NCI-H510A (cell line): ENCODE measurements at regions not wholly inside any gene's neighbourhood (a gene's known extent, or its start where the extent isn't known, plus 50 kb on each side); places are given as distances from the start of the nearest gene placed in this dataset.
A peak's percentile ranks its signal among the peaks of the same experiment; 100 is the strongest.

ENCODE experiments used
- DNase-seq: peaks from one replicate; lab custom pipeline; 2025; lab: John Stamatoyannopoulos, UW

- no peak for DNase-seq
These were observed 403.1 kb downstream of the RRAGC start for GRCh38 chr1:38456531-38456876.

- no peak for DNase-seq
These were observed 403.6 kb downstream of the RRAGC start for GRCh38 chr1:38455829-38456530.

DNA sequence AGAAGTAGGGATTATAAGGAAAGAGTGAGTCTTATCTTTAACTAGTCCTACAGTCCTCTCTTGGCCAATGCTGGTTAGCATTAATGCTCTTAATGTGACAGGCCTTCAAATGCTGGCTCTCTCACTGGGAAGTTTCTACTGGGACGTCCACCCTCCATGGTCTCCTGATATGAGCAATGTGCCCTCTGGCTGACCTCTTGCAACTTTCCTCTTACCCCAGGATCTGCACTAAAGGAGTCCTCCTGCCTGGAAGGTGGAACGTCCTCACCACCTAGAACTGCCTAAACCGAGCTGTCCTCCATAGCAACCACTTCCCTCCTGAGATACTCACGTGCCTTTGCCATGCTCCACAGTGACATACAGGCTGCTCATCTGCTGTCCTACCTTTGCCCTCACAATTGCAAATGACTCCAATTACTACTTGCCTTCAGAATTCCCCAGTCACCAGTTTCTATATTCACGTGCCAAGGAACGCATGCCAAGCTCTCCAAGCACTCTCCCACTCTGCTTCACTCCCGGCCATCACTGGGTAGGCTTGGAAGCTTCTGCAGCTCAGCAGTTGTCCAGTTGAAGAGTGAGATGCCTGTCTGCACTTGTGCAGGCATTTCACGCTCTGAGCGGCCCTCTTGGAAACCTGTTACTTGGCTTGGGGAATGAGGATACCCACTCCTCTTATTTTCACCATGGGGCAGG lies 404.7 kb downstream of the RRAGC start:
- DNase-seq: no peak

DNA sequence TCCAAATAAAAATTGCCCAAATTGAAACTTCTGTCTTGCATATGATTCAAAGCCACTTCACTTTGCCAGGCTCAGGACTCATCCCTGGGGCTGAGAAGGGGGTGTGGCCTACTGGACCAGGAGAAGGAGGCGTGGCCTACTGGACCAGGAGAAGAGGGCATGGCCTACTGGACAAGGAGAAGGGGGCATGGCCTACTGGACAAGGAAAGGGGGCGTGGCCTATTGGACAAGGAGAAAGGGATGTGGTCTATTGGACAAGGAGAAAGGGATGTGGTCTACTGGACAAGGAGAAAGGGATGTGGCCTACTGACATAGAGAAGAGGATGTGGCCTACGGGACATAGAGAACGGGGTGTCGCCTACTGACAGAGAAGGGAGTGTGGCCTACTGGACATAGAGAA lies 405.3 kb downstream of the RRAGC start:
- peak; percentile 28 for DNase-seq

DNA sequence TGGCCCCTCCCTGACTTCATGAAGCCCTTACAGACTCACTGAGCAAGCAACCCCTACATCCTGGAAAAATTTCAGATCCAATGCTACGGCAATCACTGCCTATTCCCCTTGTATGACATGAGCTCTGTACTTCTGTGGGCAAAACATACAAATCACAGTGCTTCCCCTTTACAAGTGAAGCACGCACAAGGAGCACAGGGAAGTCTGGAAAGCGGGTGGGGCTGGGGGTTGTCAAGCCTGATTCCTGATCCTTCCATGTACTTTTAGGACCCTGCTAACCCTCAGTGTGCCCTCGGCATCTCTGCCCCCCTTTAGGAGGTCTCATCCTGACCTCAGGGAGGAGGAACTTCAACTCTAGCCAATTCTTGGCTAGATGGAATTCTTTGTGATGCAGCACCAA lies 405.7 kb upstream of the POU3F1 start:
- no peak for DNase-seq

DNA sequence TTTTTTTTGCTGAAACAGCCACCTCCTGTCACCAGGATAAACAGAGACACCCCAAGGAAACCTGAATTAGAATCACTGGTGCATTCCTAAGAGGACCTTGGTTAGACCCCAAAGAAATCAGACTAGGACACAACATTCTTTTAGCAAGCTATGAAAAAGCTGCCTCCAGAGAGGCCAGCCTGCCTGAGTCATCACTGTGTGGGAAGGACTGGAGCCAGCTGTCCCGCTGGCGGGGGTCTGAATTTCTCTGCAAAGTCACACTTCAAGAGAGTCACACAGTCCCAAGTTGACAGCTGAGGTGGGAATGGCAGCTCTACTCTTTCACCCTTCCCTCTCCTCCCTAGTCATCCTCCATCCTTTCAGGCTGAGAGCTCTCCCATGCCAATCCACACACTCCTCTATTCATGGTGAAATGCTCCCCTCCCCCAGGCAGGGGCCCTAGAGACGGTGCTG lies 405.0 kb upstream of the POU3F1 start:
- DNase-seq: no peak

- no peak for DNase-seq
These were observed 402.3 kb upstream of the POU3F1 start for GRCh38 chr1:38448893-38449292.

DNA sequence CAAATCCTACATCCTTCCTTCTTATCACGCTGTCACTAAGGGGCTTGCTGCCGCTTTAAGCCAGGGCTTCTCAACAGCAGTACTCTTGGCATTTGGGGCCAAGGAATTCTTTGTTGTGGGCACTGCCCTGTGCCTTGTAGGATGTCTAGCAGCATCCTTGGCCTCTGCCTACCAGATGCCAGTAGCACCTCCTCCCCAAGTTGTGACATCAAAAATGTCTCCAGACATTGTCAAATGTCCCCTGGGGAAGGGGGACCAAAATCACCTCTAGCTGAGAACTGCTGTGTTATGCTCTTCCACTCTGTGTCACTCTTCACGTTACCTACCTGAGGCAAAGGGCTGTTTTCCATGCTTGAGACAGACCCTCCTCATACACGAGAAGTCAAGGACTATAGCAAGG lies 400.3 kb upstream of the POU3F1 start:
- no peak for DNase-seq

GRCh38 chr1:38444770-38445442 lies 398.3 kb upstream of the POU3F1 start:
- DNase-seq: no peak

DNA sequence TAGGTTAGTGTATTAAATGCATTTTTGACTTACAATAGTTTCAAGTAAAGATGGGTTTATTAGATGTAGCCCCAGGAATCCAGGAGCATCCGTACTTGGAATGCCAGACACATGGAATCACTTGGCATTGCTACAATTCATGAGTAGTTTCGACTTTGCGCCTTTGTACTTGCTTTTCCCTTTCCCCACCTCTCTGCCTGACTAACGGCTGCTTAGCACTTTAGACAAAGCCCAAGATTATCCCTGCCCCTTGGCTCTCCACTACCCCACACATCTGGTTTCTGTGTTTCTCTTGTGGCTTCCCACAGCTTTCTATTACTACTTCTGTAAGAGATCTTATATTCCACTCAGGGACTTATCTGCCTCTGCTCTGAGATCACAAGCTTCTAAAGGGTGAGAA lies 397.7 kb upstream of the POU3F1 start:
- DNase-seq: no peak

- DNase-seq: no peak
These were observed 393.8 kb upstream of the POU3F1 start for GRCh38 chr1:38440402-38440801.

GRCh38 chr1:38436749-38437148 lies 390.2 kb upstream of the POU3F1 start:
- no peak for DNase-seq

DNA sequence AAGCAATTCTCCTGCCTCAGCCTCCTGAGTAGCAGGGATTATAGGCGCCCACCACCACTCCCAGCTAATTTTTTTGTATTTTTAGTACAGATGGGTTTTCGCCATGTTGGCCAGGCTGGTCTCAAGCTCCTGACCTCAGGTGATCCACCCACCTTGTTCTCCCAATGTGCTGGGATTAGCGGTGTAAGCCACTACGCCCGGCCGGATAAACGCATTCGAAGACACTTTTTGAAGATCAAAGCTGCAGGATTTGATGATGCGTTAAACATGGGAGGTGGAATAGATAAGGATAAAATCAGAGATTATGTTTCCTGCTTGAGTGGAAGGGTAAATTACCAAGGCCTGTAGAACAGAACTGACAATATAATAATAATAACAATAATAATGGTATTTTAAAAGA lies 389.4 kb upstream of the POU3F1 start:
- DNase-seq: no peak

- DNase-seq: no peak
These were observed 386.6 kb upstream of the POU3F1 start for GRCh38 chr1:38433084-38433722.

GRCh38 chr1:38431535-38432376 lies 385.2 kb upstream of the POU3F1 start:
- DNase-seq: no peak

DNA sequence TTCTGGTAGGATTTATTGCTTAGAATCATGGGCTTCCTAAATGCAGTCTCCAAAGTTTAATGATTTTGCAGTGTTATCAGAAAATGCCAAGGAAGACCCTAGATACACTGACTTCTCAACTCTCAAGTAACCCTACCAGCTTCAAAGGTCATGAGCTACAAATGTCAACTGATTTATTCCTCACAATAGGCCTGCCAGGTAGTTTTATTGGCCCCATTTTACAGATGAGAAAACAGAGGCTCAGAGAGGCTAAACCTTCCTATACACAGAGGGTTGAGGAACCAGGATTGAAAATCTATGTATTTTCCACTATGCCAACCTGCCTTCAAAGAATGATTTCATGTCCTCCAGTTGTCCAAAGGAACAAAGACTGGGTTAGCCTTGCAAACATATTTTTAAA lies 384.4 kb upstream of the POU3F1 start:
- DNase-seq: no peak

DNA sequence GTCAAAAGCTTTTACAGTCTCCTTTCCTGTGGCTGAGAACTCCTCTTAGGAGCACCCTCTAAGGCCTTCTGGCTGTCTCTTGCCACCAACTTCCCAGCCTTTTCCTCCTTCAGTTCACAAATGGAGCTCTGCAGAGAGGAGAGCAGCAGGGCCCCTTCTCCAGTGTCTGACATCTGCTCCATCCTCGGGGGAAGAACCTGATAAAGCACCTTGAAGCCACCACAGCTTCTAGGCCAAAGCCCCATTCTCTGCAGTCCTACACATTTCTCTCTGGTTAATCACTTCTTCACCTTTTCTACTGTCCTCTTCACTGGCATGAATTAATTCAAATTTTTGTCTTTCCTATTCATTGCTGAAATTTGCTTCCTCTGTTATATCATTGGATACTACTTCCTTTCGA lies 378.1 kb upstream of the POU3F1 start:
- no peak for DNase-seq

GRCh38 chr1:38420666-38421065 lies 374.1 kb upstream of the POU3F1 start:
- DNase-seq: no peak

GRCh38 chr1:38418195-38419030 lies 371.8 kb upstream of the POU3F1 start:
- no peak for DNase-seq

- DNase-seq: no peak
These were observed 357.1 kb upstream of the POU3F1 start for GRCh38 chr1:38403667-38404066.

DNA sequence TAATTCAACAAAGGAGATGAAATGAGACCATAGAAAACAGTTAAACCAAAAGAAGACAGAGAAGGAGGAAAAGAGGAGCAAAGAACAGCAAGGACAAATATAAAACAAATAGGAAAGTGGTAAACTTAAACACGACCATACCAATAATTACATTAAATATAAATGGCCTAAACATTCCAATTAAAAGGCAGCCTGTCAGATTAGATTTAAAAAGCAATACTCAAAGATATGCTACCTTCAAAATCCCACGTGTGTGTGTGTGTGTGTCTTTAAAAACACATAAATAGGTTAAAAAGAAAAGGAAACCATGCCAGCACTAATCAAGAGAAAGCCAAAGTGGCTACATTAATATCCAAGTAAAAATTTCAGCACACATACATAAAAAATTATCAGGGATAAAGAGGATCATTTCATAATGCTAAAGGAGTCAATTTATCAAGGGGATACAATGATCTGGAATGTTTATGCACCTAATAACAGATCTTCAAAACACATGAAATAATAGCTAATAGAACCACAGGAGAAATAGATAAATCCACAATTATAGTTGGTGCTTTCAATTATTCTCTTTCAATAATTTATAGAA lies 355.7 kb upstream of the POU3F1 start:
- DNase-seq: no peak
